ENCODE measurements at regions not wholly inside any gene's neighbourhood (a gene's known extent, or its start where the extent isn't known, plus 50 kb on each side); places are given as distances from the start of the nearest gene placed in this dataset.

GRCh38 chr4:10259976-10260375 is 143.4 kb upstream of the WDR1 start:
- intact Hi-C loops (cut with DNase I), result no loop called here
- Histone ChIP-seq H3K36me3 (no peaks in the 10 kb centered on the region), H3K4me3 (no peak overlapping the region), H3K4me1 (no peaks in the 10 kb centered on the region), H3K27ac (no peak overlapping the region), H3K27me3 (no peaks in the 10 kb centered on the region), H3K9me3 (no peaks in the 10 kb centered on the region)
- 88 to 91% methylated on average over 2 of the region's 2 CpGs for WGBS, 2 donors
- no peak for DNase-seq
- TF ChIP-seq EP300 (IDR thresholded peaks at IDR 0.05) (no peak), POLR2A (IDR thresholded peaks at IDR 0.05) (no peak), CTCF (IDR thresholded peaks at IDR 0.05) (no peak), POLR2AphosphoS5 (IDR thresholded peaks at IDR 0.05) (no peak)

GRCh38 chr4:10256203-10256602 is 139.6 kb upstream of the WDR1 start:
- TF ChIP-seq POLR2A (IDR thresholded peaks at IDR 0.05) (no peak), EP300 (IDR thresholded peaks at IDR 0.05) (no peak), POLR2AphosphoS5 (IDR thresholded peaks at IDR 0.05) (no peak), CTCF (IDR thresholded peaks at IDR 0.05) (no peak)
- Histone ChIP-seq H3K9me3 (no peaks in the 10 kb centered on the region), H3K27ac (no peak overlapping the region), H3K27me3 (no peaks in the 10 kb centered on the region), H3K4me3 (no peak overlapping the region), H3K36me3 (no peaks in the 10 kb centered on the region), H3K4me1 (no peaks in the 10 kb centered on the region)
- DNase-seq, result no peak
- WGBS, 2 donors, result 59 to 70% methylated on average over 3 of the region's 3 CpGs
- intact Hi-C loops (cut with DNase I), result no loop called here

- Histone ChIP-seq H3K36me3 (no peaks in the 10 kb centered on the region), H3K27me3 (no peaks in the 10 kb centered on the region), H3K9me3 (no peaks in the 10 kb centered on the region), H3K27ac (no peak overlapping the region), H3K4me3 (no peak overlapping the region), H3K4me1 (no peaks in the 10 kb centered on the region)
- intact Hi-C loops (cut with DNase I), result no loop called here
- 76 to 85% methylated on average over 6 of the region's 6 CpGs for WGBS, 2 donors
- no peak for DNase-seq
- TF ChIP-seq POLR2AphosphoS5 (IDR thresholded peaks at IDR 0.05), result no peak
- TF ChIP-seq EP300 (IDR thresholded peaks at IDR 0.05), result no peak
- TF ChIP-seq CTCF (IDR thresholded peaks at IDR 0.05), result no peak
- no peak for TF ChIP-seq POLR2A (IDR thresholded peaks at IDR 0.05)
Measured at GRCh38 chr4:10253765-10254164, 137.2 kb upstream of the WDR1 start.

- H3K9me3 ChIP-seq, result no peaks in the 10 kb centered on the region
- no peak overlapping the region for H3K4me3 ChIP-seq
- intact Hi-C loops (cut with DNase I), result no loop called here
- DNase-seq, result no peak
- 80 to 87% methylated on average over 7 of the region's 7 CpGs for WGBS, 2 donors
- no peaks in the 10 kb centered on the region for H3K4me1 ChIP-seq
- H3K36me3 ChIP-seq, result no peaks in the 10 kb centered on the region
- H3K27ac ChIP-seq, result no peak overlapping the region
- no peaks in the 10 kb centered on the region for H3K27me3 ChIP-seq
- no peak for TF ChIP-seq POLR2AphosphoS5 (IDR thresholded peaks at IDR 0.05)
- no peak for TF ChIP-seq POLR2A (IDR thresholded peaks at IDR 0.05)
- TF ChIP-seq EP300 (IDR thresholded peaks at IDR 0.05), result no peak
- no peak for TF ChIP-seq CTCF (IDR thresholded peaks at IDR 0.05)
Measured at GRCh38 chr4:10245751-10246150, 129.2 kb upstream of the WDR1 start.

- no peaks in the 10 kb centered on the region for H3K9me3 ChIP-seq
- no peaks in the 10 kb centered on the region for H3K36me3 ChIP-seq
- no peaks in the 10 kb centered on the region for H3K27me3 ChIP-seq
- TF ChIP-seq EP300 (IDR thresholded peaks at IDR 0.05) (no peak), CTCF (IDR thresholded peaks at IDR 0.05) (no peak)
- intact Hi-C loops (cut with DNase I), result no loop called here
- no peak for DNase-seq
- H3K27ac ChIP-seq, result no peak overlapping the region
- no peak overlapping the region for H3K4me3 ChIP-seq
- 89 to 93% methylated on average over 2 of the region's 2 CpGs for WGBS, 2 donors
- no peaks in the 10 kb centered on the region for H3K4me1 ChIP-seq
Measured at GRCh38 chr4:10243856-10244255, 127.3 kb upstream of the WDR1 start.
